Fibroblast of lung (primary cell): ENCODE measurements at regions not wholly inside any gene's neighbourhood (a gene's known extent, or its start where the extent isn't known, plus 50 kb on each side); places are given as distances from the start of the nearest gene placed in this dataset.

Experiments used
- DNase-seq, 2 donors: peaks; one replicate each; pipeline versions ENCODE4 v3.0.0 to v3.0.0-alpha.2; 2010; ENCODE audit warnings: low read depth in 2 of 2
- H2AFZ ChIP-seq: 2 replicates; pipeline ENCODE4 v1.5.1; 2012; ENCODE audit warnings: low read length, control low read depth, inconsistent platforms
- H3K27ac ChIP-seq: 2 replicates; pipeline ENCODE4 v1.5.1; 2011; ENCODE audit warnings: low read length, control low read depth; ENCODE audit not compliant: insufficient read depth
- H3K27me3 ChIP-seq: 2 replicates; pipeline ENCODE4 v1.5.1; 2011; ENCODE audit warnings: mild to moderate bottlenecking, low read length; ENCODE audit not compliant: control insufficient read depth, insufficient read depth
- H3K36me3 ChIP-seq: 2 replicates; pipeline ENCODE4 v1.5.1; 2011; ENCODE audit warnings: low read length; ENCODE audit not compliant: control insufficient read depth, insufficient read depth
- H3K4me1 ChIP-seq: 2 replicates; pipeline ENCODE4 v1.5.1; 2011; ENCODE audit warnings: low read length; ENCODE audit not compliant: control insufficient read depth, insufficient read depth; ENCODE audit errors: extremely low read depth
- H3K4me2 ChIP-seq: 2 replicates; pipeline ENCODE4 v1.5.1; 2011; ENCODE audit warnings: low read length, control low read depth; ENCODE audit not compliant: insufficient read depth; ENCODE audit errors: extremely low read depth
- H3K4me3 ChIP-seq, 4 experiments: fragments of 200-600 bp in 1 of 4; sonication (generic) in 1 of 4; replicated peaks in 1 of 4; 2 replicates each; pipeline ENCODE4 v1.5.1; 2011 to 2016; ENCODE audit warnings: low read length in 4 of 4, low read depth in 3 of 4, mild to moderate bottlenecking in 3 of 4, control low read depth in 2 of 4, inconsistent platforms in 1 of 4, mixed read lengths in 1 of 4; ENCODE audit not compliant: insufficient read depth in 1 of 4; ENCODE audit errors: control extremely low read depth in 1 of 4
- H3K79me2 ChIP-seq: 2 replicates; pipeline ENCODE4 v1.5.1; 2012; ENCODE audit warnings: mild to moderate bottlenecking, low read length, inconsistent platforms; ENCODE audit not compliant: control insufficient read depth, insufficient read depth
- H3K9ac ChIP-seq: 2 replicates; pipeline ENCODE4 v1.5.1; 2011; ENCODE audit warnings: mild to moderate bottlenecking, low read length, control low read depth; ENCODE audit not compliant: insufficient read depth
- H3K9me3 ChIP-seq: 2 replicates; pipeline ENCODE4 v1.5.1; 2012; ENCODE audit warnings: low read depth, low read length; ENCODE audit not compliant: control insufficient read depth, insufficient read depth
- H4K20me1 ChIP-seq: 2 replicates; pipeline ENCODE4 v1.5.1; 2011; ENCODE audit warnings: low read length; ENCODE audit not compliant: control insufficient read depth, insufficient read depth; ENCODE audit errors: extremely low read depth
- EZH2 ChIP-seq: IDR thresholded peaks from 2 replicates; pipeline ENCODE4 v1.5.1; 2012; ENCODE audit warnings: low read length, control low read depth, mild to moderate bottlenecking; ENCODE audit errors: missing control alignments
- TF ChIP-seq, protein P1 (sequence below), 2 donors: IDR thresholded peaks in 1 of 2; conservative IDR thresholded peaks in 1 of 2; 1 replicate in 1 of 2; 2 replicates in 1 of 2; pipeline ENCODE4 v1.5.1; 2011 to 2012; ENCODE audit warnings: low read length in 2 of 2, control low read depth in 1 of 2, inconsistent platforms in 1 of 2, low read depth in 1 of 2, mild to moderate bottlenecking in 1 of 2

DNA sequence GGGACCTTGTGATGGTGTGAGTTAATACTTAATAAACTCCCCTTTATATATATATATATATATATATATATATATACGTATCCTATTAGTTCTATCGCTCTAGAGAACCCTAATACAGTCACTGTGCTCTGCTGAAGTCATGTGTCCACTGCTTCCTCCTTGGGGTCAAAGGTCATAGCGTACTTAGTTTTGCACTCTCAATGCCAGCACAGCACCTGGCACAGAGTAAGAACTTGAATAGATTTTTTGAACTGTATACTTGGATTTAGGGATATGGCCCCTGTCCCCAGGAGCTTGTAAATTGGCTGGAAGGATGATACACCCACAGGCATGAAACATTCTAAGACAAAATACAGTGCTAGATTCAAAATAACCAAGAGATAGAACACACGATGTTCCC is 58.9 kb upstream of the PLXNA4 start:
- Histone ChIP-seq H3K79me2 (no peaks in the 10 kb centered on the region), H3K36me3 (no peaks in the 10 kb centered on the region), H3K27ac (no peak overlapping the region), H3K9me3 (no peaks in the 10 kb centered on the region), H3K9ac (no peak overlapping the region), H3K4me1 (no peaks in the 10 kb centered on the region), H3K4me2 (no peak overlapping the region), H3K4me3 (no peak overlapping the region), H4K20me1 (no peaks in the 10 kb centered on the region), H2AFZ (no peak overlapping the region), H3K27me3 (no peaks in the 10 kb centered on the region)
- no peak for DNase-seq
- TF ChIP-seq EZH2 = no peak
- TF ChIP-seq, protein P1, sequence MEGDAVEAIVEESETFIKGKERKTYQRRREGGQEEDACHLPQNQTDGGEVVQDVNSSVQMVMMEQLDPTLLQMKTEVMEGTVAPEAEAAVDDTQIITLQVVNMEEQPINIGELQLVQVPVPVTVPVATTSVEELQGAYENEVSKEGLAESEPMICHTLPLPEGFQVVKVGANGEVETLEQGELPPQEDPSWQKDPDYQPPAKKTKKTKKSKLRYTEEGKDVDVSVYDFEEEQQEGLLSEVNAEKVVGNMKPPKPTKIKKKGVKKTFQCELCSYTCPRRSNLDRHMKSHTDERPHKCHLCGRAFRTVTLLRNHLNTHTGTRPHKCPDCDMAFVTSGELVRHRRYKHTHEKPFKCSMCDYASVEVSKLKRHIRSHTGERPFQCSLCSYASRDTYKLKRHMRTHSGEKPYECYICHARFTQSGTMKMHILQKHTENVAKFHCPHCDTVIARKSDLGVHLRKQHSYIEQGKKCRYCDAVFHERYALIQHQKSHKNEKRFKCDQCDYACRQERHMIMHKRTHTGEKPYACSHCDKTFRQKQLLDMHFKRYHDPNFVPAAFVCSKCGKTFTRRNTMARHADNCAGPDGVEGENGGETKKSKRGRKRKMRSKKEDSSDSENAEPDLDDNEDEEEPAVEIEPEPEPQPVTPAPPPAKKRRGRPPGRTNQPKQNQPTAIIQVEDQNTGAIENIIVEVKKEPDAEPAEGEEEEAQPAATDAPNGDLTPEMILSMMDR (conservative IDR thresholded peaks at IDR 0.05 in 1 of 2, IDR thresholded peaks at IDR 0.05 in 1 of 2; ENCODE audit: low read depth in 1 of 2, low read length in 2 of 2) = no peak

DNA sequence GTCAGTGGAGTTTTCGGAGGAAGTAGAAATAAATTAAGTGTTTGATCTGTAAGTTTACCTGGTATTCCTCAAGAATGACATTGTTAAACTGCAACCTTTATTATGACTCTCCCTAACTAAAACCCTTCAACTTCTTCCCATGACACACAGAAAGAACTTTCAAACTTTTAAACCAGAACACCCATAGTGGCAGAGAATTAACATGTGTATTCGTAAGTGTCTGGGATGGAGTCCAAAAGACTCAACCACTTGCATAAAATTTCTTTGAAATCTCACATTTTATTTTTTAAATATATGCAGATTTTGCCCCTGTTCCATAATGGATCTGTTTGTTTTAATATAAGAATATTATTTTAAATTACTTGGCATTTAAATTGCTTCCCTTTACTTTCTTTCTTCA is 54.6 kb upstream of the PLXNA4 start:
- Histone ChIP-seq H3K9ac (no peak overlapping the region), H3K4me1 (no peaks in the 10 kb centered on the region), H2AFZ (no peak overlapping the region), H3K79me2 (no peaks in the 10 kb centered on the region), H4K20me1 (no peaks in the 10 kb centered on the region), H3K27ac (no peak overlapping the region), H3K4me3 (no peak overlapping the region), H3K9me3 (no peaks in the 10 kb centered on the region), H3K27me3 (no peaks in the 10 kb centered on the region), H3K36me3 (no peaks in the 10 kb centered on the region), H3K4me2 (no peak overlapping the region)
- TF ChIP-seq, protein P1 (conservative IDR thresholded peaks at IDR 0.05 in 1 of 2, IDR thresholded peaks at IDR 0.05 in 1 of 2; ENCODE audit: low read depth in 1 of 2, low read length in 2 of 2) = no peak
- TF ChIP-seq EZH2 = no peak
- DNase-seq = no peak
